ENCODE measurements at regions not wholly inside any gene's neighbourhood (a gene's known extent, or its start where the extent isn't known, plus 50 kb on each side); places are given as distances from the start of the nearest gene placed in this dataset.

- DNase-seq: no peak
These were observed 72.3 kb downstream of the GMNC start for GRCh38 chr3:190790185-190790584.

- DNase-seq: no peak
These were observed 75.6 kb downstream of the GMNC start for GRCh38 chr3:190786898-190787297.

- DNase-seq: no peak
These were observed 77.4 kb downstream of the GMNC start for GRCh38 chr3:190785047-190785446.

GRCh38 chr3:190780524-190780923, 82.0 kb downstream of the GMNC start:
- no peak for DNase-seq

DNA sequence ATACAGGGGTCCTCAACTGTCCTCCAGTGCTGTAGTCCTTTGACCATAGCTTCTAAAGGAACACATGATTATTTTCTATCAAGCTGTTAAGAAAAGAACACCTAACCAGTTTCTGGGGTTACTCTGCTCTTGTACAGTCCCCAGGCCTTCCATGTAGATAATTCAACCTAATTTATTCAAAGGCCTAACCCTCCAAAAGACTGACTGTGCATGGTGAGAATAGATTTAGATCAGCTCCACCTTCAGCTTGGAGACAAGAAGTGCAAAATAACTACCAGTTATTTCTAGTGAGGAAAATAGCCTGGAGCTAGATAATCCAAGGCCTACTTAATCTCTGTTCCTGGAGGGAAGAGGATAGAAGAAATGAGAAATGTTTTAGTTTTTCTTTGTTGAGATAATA, 87.9 kb downstream of the GMNC start:
- DNase-seq: no peak

DNA sequence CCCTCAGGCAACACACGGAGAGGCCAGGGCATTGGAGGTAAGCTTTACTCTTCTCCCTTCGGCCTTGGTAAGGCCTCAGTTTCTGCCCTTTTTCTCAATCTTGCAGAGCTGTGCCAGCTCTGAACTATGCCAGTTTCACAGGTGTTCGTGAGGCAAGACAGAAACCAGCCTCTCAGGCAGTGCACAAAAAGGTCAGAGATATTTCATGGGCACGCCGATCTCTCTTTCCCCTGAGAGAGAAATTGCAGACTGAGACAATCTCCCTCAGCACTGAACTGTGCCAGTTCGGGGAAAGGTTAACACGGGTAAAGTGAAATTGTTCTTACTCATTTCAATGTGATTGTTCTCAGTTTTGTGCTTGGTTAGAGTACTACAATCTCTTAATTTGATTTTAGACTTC, 88.5 kb downstream of the GMNC start:
- no peak for DNase-seq

DNA sequence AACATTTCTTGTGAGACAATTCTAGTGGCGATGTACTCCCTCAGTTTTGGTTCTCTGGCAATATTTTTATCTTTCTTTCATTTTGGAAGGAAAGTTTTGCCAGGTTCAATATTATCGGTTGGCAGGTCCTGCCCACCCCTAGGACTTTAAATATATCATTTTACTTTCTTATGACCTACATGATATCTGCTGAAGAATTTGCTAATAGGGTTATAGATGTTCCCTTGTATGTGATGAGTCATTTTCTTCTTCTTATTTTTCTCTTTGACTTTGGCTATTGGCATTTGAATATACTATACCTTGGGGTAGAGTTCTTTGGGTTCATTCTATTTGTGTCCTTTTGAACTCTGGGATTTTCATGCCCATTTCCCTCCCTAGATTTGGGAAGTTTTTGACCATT, 89.7 kb downstream of the GMNC start:
- no peak for DNase-seq

GRCh38 chr3:190768891-190769290, 93.6 kb downstream of the GMNC start:
- DNase-seq: no peak

GRCh38 chr3:190767851-190768250, 94.6 kb downstream of the GMNC start:
- DNase-seq: no peak

- DNase-seq: no peak
These were observed 98.0 kb downstream of the GMNC start for GRCh38 chr3:190764231-190765134.

DNA sequence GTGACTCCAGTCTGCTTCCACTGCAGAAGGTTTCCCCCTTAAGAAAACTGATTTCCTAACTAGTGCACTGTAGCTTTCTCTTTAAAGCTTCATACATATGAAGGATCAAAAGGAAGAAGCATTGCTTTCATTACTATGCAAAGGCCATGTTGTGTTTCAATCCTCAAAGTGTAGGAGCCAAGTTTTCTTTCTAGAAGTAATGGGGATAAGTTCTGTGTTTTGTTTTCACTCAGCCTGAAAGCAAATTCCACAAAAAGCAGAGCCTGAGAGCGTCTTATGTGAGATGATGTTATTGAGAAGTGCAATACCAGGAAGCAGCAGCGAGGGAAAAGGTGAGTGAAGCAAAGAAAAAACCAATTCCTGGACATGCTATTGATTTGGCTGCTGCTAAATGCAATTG, 99.7 kb downstream of the GMNC start:
- no peak for DNase-seq

- DNase-seq: no peak
These were observed 114.9 kb downstream of the GMNC start for GRCh38 chr3:190747571-190747970.

GRCh38 chr3:190746986-190747385, 115.5 kb downstream of the GMNC start:
- no peak for DNase-seq

- DNase-seq: no peak
These were observed 116.0 kb downstream of the GMNC start for GRCh38 chr3:190746531-190746930.

DNA sequence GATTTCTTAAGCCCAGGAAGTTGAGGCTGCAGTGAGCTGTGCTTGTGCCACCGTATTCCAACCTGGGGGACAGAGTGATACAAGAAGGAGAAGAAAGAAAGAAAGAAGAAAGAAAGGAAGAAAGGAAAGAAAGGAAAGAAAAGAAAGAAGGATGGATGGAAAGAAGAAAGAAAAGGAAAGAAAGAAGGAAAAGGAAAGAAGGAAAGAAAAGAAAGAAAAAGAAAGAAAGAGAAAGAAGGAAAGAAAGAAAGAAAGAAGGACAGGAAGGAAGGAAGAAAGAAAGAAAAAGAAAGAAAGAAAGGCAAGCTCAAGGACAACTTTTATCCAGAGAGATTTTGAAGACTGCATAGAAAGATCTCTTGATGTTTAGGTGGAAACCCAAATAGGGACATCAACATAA, 120.7 kb downstream of the GMNC start:
- no peak for DNase-seq

DNA sequence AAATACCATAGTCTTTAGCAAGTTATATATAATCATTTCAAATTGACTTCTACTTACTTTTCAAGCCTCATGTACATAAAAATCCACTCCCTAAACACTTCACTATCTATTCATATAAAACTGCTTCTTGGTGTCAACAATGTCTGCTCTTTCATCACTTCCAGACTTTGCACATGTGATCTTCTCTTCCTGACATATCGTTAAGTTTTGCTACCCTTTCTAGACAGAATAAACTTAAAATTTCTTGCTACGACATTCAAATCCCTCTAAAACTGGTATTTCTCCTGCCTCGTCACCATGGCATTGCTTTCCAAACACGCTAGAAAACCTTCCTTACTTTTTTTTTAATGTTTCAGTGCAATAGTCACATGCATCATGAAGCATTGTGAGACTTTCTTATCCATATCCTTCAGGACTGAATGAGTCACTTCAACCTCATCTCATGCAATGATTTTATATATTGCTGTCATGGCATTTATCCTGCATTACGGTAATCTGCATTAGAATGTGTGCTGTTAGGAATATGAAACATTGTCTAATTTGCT, 122.8 kb downstream of the GMNC start:
- DNase-seq: peak; percentile 5

DNA sequence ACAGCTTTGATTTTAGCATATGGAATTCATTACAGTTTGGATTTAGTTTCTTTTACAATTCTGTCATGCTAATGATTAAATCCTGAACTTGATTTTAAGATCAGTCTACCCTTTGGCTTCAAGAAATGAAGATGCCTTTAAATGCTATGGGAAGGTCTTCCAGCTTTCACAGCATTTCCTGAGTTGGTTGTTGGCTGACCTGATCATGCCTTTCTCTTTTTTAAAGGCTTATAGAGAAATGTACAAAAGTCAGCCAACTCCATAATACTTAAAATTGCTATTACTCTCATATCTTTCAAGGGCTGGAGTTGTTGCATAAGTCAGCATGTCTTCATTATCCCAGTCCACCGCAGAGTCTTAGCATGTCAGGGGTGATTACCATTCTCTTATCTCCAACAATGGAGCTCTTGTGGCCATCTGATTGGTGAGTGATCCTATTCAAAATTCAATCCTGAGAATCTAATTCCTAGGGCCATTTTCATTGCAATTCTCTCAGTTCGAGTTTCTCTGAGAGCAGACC, 123.8 kb downstream of the GMNC start:
- DNase-seq: peak; percentile 1

DNA sequence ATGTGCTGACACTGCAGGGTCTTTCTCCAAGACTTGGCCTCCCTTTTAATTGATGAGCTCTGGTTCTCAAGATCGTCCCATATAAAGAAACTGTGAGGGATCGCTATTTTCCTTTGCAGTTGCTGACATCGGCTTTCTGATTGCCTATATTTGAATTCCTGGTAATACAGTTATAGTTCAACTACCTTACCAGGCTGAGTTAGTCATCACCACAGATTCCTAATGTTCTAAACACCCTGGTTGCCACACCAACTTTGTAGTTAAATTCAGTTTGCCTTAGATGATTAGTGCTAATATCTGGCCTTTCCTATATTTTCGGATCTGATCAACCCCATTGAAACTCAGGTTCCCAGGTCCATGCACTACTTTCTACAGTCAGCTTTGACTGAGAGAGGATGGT, 125.0 kb downstream of the GMNC start:
- DNase-seq: no peak

DNA sequence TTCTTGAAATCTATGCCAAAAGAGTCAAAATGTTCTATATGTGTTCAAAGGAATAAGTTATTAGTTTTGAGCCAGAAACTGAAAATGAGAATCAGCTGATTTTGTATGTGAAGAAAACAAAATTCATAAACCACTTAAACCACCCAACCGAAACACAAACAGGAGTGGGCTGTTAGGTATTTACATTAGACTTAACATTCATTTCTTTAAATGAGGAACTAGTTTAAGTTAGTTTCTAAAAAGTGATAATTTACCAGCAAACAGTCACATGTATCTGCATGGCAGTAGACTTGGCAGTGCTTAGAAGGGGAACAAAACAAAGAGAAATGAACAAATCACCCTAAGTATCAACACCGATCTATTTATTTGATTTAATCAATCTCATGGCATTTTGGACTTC, 128.0 kb downstream of the GMNC start:
- no peak for DNase-seq

GRCh38 chr3:190733591-190734146, 128.8 kb downstream of the GMNC start:
- DNase-seq: no peak

- DNase-seq: no peak
These were observed 130.9 kb downstream of the GMNC start for GRCh38 chr3:190731596-190731995.

DNA sequence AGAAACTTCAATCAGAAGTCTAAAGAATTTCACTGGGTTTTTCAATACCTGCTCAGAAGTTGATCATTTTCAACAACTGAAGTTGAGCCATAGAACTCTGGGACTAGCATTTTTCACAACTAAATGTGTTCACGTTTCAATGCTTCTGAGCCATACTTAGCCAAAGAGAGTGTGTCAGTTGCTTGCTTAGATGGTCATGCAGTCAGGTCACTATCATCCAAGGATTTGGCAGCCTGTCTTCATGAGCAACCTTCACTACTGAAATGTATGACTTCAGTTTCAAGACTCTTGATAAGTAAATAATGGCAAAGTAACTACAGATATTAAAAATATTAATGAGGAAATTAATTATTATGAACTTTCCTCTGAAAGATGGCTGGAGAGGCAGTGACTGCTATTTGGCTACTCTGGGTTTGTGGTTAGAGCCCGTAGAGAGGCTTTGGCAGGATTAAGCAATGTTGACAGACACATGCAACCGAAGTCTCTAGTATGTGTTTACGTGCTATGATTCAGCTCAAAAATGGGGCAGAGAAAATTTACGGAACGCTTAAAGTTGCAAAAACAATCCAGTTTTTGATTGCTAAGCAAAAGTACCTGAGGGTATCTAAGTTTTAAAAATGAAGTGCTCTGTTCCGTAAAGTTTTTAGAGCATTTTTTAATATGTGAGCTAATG, 133.8 kb downstream of the GMNC start:
- no peak for DNase-seq

GRCh38 chr3:190722181-190722905, 140.2 kb downstream of the GMNC start:
- DNase-seq: no peak

All from fibroblast of skin of abdomen (primary cell).